K562 (cell line): ENCODE measurements at regions not wholly inside any gene's neighbourhood (a gene's known extent, or its start where the extent isn't known, plus 50 kb on each side); places are given as distances from the start of the nearest gene placed in this dataset.

ENCODE experiments used
- BRF1 ChIP-seq: IDR thresholded peaks from 3 replicates; pipeline ENCODE4 v1.6.1; 2011; ENCODE audit warnings: borderline replicate concordance, mild to moderate bottlenecking; ENCODE audit not compliant: insufficient read length; ENCODE audit errors: extremely low read depth
- CLOCK ChIP-seq: fragments of 250-450 bp; sonication (Bioruptor Pico); IDR thresholded peaks from 2 replicates; pipeline ENCODE4 v1.4.0; 2020; ENCODE audit warnings: mild to moderate bottlenecking, moderate library complexity, borderline replicate concordance
- MBD2 ChIP-seq: sonication (generic); IDR thresholded peaks from 2 replicates; pipeline ENCODE4 v1.6.1; 2016; ENCODE audit warnings: low read depth, borderline replicate concordance
- PURB ChIP-seq: sonication (generic); formaldehyde crosslinking; IDR thresholded peaks from 2 replicates; pipeline ENCODE4 v1.9.0; 2021; ENCODE audit warnings: low read depth, mild to moderate bottlenecking, missing genetic modification reagents
- SAFB2 ChIP-seq: fragments of 200-400 bp; formaldehyde crosslinking; IDR thresholded peaks from 2 replicates; pipeline ENCODE4 v1.6.1; 2018; ENCODE audit warnings: borderline replicate concordance, low read length, low read depth, moderate library complexity; ENCODE audit not compliant: severe bottlenecking
- TF ChIP-seq, protein P1 (sequence below): fragments of 250-450 bp; sonication (Bioruptor Pico); IDR thresholded peaks from 2 replicates; pipeline ENCODE4 v1.9.0; 2021; ENCODE audit warnings: mild to moderate bottlenecking, inconsistent platforms
- TF ChIP-seq, protein P2 (sequence below): fragments of 250-450 bp; sonication (Bioruptor Pico); IDR thresholded peaks from 2 replicates; pipeline ENCODE4 v1.5.0; 2021

GRCh38 chr1:82388679-82389078 lies 587.9 kb downstream of the ADGRL2 start (continued):
- TF ChIP-seq MBD2 (no peak), SAFB2 (no peak), CLOCK (CRISPR knock-in tag) (no peak), PURB (CRISPR knock-in tag) (no peak), BRF1 (no peak)
- TF ChIP-seq, protein P1, sequence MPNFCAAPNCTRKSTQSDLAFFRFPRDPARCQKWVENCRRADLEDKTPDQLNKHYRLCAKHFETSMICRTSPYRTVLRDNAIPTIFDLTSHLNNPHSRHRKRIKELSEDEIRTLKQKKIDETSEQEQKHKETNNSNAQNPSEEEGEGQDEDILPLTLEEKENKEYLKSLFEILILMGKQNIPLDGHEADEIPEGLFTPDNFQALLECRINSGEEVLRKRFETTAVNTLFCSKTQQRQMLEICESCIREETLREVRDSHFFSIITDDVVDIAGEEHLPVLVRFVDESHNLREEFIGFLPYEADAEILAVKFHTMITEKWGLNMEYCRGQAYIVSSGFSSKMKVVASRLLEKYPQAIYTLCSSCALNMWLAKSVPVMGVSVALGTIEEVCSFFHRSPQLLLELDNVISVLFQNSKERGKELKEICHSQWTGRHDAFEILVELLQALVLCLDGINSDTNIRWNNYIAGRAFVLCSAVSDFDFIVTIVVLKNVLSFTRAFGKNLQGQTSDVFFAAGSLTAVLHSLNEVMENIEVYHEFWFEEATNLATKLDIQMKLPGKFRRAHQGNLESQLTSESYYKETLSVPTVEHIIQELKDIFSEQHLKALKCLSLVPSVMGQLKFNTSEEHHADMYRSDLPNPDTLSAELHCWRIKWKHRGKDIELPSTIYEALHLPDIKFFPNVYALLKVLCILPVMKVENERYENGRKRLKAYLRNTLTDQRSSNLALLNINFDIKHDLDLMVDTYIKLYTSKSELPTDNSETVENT (CRISPR knock-in tag): no peak
- TF ChIP-seq, protein P2, sequence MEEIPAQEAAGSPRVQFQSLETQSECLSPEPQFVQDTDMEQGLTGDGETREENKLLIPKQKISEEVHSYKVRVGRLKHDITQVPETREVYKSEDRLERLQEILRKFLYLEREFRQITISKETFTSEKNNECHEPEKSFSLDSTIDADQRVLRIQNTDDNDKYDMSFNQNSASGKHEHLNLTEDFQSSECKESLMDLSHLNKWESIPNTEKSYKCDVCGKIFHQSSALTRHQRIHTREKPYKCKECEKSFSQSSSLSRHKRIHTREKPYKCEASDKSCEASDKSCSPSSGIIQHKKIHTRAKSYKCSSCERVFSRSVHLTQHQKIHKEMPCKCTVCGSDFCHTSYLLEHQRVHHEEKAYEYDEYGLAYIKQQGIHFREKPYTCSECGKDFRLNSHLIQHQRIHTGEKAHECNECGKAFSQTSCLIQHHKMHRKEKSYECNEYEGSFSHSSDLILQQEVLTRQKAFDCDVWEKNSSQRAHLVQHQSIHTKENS (CRISPR knock-in tag): no peak
